ENCODE measurements at regions not wholly inside any gene's neighbourhood (a gene's known extent, or its start where the extent isn't known, plus 50 kb on each side); places are given as distances from the start of the nearest gene placed in this dataset.
A peak's percentile ranks its signal among the peaks of the same experiment; 100 is the strongest.

GRCh38 chr6:111971181-111971841 lies 82.6 kb upstream of the CCN6 start:
- H3K4me2 ChIP-seq, result no peak overlapping the region

More at GRCh38 chr6:111971181-111971841, 82.6 kb upstream of the CCN6 start:
- Histone ChIP-seq H3K79me2 (replicated peaks; ENCODE audit: insufficient read depth) (no peaks in the 10 kb centered on the region), H3F3A (replicated peaks; ENCODE audit: low read depth) (no peaks in the 10 kb centered on the region), H3K27me3 (ENCODE audit: insufficient read depth) (no peaks in the 10 kb centered on the region), H3K36me3 (ENCODE audit: insufficient read depth) (no peaks in the 10 kb centered on the region), H3K4me3 (no peak overlapping the region), H3K9me2 (ENCODE audit: insufficient read depth) (peaks cover 7% of the 10 kb centered on the region; the same call in 1 of the 2 replicates), H3K4me1 (ENCODE audit: insufficient read depth) (no peaks in the 10 kb centered on the region; the same call in 1 of the 2 replicates), H3K27ac (ENCODE audit: low read depth) (no peak overlapping the region), H4K20me1 (replicated peaks; ENCODE audit: insufficient read depth) (no peaks in the 10 kb centered on the region), H2AFZ (peak overlapping the region; percentile 63; the same call in 1 of the 2 replicates)
- ATAC-seq (no peak), DNase-seq (ENCODE audit: low spot score) (no peak)
- no peaks in the 10 kb centered on the region for H3K27me3 Mint-ChIP-seq (ENCODE audit: insufficient read depth, low read depth, poor library complexity)
- TF ChIP-seq EZH2 (IDR thresholded peaks at IDR 0.05; ENCODE audit: low read depth, unreplicated experiment), result no peak
- no peak for TF ChIP-seq CREB1 (CRISPR knock-in tag; IDR thresholded peaks at IDR 0.05; ENCODE audit: low read depth)
- no peak for TF ChIP-seq ZNF331 (CRISPR knock-in tag; IDR thresholded peaks at IDR 0.05; ENCODE audit: low read depth)
- TF ChIP-seq POLR2AphosphoS5 (IDR thresholded peaks at IDR 0.05; ENCODE audit: low read depth), result no peak
- no peak for TF ChIP-seq EZH2phosphoT487 (IDR thresholded peaks at IDR 0.05; ENCODE audit: unreplicated experiment)
- no peak for TF ChIP-seq ZNF462 (CRISPR knock-in tag; IDR thresholded peaks at IDR 0.05)
- TF ChIP-seq CTCF (conservative IDR thresholded peaks at IDR 0.05; ENCODE audit: low read depth in 2 of 2), result no peak
- no peak for TF ChIP-seq STAT1 (IDR thresholded peaks at IDR 0.05; ENCODE audit: unreplicated experiment)
- no peak for TF ChIP-seq ETS1 (IDR thresholded peaks at IDR 0.05)
- no peak for TF ChIP-seq JUNB (IDR thresholded peaks at IDR 0.05; ENCODE audit: unreplicated experiment)
- no peak for TF ChIP-seq ZNF114 (CRISPR knock-in tag; IDR thresholded peaks at IDR 0.05)
- TF ChIP-seq REST (IDR thresholded peaks at IDR 0.05; ENCODE audit: unreplicated experiment), result no peak
- no peak for TF ChIP-seq NANOG (IDR thresholded peaks at IDR 0.05; ENCODE audit: borderline replicate concordance)
- H3K9me3 Mint-ChIP-seq, result no peaks in the 10 kb centered on the region; the same call in 2 of the 3 replicates
- peaks cover 13% of the 10 kb centered on the region; the same call in 2 of the 3 replicates for H3K4me1 Mint-ChIP-seq
- H3K27ac Mint-ChIP-seq, result no peak overlapping the region
- no peak overlapping the region for H3K4me3 Mint-ChIP-seq
- no peaks in the 10 kb centered on the region for H3K36me3 Mint-ChIP-seq (ENCODE audit: low read depth)

Data from GM23338 (cell line).